ENCODE measurements at regions not wholly inside any gene's neighbourhood (a gene's known extent, or its start where the extent isn't known, plus 50 kb on each side); places are given as distances from the start of the nearest gene placed in this dataset.
"Not testable (repeated sequence)": the region's sequence is repeated elsewhere in the genome, so short reads cannot be mapped to it uniquely, and the experiment has no call there.

GRCh38 chr1:91148641-91149069 lies 126.8 kb upstream of the ZNF644 start:
- peak; percentile 35 for DNase-seq

DNA sequence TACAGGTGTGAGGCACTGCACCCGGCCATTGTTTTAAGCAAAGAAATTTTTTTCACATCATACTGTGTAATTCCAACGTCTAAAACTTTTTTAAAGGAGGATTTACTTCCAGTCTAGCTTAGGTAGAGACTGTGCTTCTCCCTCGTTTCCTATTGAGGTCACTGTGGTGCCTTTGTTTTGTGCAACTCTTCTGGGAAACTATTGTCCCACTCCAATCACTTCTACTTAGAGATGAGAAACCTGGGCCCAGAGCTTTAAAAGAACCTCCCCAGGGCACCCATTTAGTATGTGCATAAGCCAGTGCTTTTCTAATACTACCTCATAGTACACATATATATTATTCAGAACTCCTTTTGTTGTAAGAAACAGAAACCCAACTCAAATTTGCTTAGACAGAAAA lies 120.0 kb upstream of the ZNF644 start:
- DNase-seq: no peak

DNA sequence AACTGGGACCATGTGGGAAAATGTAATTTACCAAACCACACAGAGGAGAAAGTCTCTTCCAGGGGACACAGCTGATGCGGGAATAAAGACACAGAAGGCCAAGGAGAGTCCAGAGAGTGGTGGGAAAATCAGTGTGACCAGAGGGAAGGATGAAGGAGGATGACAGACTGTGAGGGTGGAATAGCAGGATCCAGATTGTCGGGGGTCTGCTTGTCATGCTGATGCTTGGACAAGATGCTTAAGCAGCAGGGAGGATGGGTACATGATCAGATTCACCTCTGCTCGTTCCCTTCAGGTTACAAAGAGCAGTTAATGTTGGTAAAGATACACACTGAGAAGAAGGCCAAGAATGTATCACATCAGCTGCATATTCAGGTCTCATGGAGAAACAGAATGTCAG lies 117.1 kb upstream of the ZNF644 start:
- DNase-seq: no peak

GRCh38 chr1:91137173-91137852 lies 115.5 kb upstream of the ZNF644 start:
- no peak for DNase-seq

DNA sequence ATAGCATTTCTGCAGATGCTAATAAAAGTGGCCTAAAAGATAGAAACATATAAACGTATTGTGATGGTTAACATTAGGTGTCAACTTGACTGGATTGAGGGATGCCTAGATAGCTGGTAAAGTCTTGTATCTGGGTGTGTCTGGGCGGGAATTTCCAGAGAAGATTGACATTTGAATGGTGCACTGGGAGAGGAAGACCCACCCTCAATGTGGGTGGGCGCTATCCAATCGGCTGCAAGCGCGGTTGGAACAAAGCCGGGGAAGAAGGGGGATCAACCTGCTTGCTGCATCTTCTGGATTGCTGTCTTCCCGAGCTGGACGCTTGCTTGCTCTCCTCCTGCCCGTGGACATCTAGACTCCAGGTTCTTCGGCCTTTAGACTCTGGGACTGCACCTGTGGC lies 114.0 kb upstream of the ZNF644 start:
- no peak for DNase-seq

DNA sequence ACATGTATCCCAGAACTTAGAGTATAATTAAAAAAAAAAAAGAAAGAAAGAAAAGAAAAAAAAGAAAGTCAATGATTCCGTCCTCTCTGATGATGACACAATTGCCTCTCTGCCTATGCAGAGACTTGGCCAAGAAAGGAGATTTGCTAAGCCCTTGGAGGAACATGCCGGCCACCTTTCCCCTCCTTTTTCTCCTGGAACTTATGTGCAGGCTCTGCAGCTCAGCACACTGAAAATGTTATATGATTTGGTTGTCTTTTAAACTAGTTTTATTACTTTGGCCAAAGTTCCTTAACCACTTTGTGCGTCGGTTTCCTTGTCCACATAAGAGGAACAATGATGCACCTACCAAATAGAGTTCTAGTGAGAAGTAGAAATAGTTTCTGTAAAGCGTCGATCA lies 111.4 kb upstream of the ZNF644 start:
- DNase-seq: no peak

DNA sequence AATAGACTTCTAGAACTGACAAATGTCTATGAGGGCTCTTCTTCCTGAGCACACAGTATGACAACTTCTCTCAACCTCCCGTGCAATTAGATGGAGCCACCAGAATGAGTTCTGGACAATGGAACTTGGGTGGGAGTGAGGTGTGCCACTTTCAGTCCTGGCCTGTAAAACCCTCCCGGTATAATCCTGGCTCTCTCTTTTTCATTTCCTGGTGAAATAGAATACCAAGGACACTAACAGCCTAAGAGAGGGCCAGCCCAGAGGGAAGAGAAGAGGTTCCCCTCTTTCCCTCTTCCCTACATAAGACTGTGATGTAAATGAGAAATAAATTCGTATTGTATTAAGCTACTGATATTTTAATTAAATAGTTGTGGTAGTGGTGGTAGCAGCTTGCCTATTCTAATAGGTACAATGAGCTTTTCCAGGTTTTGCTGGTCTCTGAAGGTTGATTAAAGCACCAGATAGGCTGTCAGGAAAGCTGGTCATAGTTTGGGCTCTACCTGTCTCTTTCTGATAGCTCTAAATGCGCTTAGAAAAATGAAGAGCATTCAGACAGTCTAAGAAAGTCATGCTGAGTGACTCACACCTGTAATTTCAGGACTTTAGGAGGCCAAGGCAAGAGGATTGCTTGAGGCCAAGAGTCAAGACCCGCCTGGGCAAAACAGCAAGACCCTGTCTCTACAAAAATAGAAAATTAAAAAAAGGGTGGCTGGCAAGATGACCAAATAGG lies 108.6 kb upstream of the ZNF644 start:
- no peak for DNase-seq

DNA sequence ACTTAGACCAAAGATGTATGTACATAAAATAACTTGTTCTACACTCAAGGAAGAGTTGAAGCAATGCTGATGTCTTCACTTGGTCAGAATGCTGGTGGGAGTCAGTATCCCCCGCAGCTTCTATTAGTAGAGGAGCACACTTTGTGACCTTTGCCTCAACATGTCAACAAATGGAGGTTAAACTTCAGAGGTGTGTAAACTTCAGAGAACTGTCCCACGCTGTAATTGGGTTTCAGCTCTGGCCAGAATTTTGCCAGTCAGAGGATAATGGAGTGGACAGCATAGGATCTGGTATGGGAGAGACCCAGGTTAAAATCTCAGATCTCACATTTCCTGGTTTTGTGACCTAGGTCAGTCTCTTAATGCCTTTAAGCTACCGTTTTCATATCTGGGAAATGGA lies 107.6 kb upstream of the ZNF644 start:
- no peak for DNase-seq

GRCh38 chr1:91129017-91129416 lies 107.2 kb upstream of the ZNF644 start:
- DNase-seq: no peak

- DNase-seq: no peak
Observed at GRCh38 chr1:91124989-91125417, 103.2 kb upstream of the ZNF644 start.

DNA sequence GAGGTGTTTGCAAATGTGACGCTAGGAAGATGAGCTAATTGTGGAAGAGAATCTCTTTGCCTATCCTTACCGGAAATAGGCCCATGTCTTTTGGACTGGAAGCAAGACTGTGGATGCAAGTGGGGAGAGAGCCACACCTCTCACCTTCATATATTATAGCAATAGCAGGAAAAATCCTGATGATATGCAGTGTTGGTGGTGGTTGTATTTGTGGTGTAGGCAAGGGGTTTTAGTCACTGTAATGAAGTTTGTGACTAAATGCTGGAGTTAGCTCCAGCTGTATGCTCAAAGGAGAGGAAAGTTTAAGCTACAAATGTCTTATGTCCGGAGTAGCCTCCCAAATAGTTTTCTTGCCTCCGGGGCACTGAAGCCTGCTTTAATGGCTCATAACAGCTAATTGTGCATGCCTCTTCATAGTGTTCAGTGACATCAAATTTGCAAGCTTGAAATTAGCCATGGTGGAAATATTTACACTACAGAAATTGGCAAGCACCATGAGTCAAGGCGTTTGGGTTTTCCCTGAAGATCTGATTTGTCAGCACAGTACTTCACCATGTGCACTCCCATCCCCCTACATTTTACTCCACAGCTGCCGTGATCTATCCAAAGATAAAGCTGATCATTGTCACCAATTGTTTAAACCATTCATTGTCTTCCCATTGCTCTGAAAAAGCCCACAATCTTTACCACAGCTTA lies 102.6 kb upstream of the ZNF644 start:
- DNase-seq: no peak

- DNase-seq: no peak
Observed at GRCh38 chr1:91123773-91124172, 101.9 kb upstream of the ZNF644 start.

DNA sequence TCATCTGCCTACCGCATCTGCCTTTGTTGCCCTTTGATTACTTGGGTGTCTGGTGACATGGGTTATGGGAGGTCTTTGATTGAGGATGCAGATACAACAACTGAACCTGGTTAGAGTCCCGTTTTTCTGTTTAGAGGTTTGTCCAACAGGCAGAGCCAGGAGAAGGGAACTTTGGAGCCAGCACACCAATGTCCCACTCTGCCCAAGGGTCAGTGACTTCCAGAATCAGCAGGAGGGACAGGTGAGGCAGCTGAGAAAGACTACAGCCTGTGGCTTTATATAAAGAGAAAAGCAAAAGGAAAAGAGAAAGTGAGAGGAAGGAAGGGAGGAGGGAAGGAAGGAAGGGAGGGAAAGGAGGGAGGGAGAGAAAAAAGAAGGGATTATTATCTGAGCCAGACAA lies 101.5 kb upstream of the ZNF644 start:
- DNase-seq: no peak

- no peak for DNase-seq
Observed at GRCh38 chr1:91122106-91122717, 100.4 kb upstream of the ZNF644 start.

DNA sequence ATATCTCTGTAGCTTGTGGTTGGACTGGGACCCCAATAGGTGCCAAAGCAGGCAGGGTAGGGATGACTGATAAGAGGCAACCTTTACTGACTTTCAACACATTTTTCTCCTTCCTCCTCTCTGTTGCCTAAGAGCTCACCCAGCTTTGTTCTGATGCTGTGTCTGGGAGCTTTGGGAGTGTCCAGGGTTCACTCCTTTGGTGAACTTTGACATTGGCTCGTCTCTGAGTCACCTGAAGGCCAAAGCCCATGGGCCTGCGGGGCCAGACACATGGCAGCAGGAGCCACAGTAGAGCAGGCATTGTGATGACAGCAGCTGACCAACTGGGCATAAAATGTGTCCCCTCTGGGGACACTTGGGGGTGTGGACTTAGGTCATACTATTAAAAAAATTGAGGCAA lies 99.5 kb upstream of the ZNF644 start:
- no peak for DNase-seq

DNA sequence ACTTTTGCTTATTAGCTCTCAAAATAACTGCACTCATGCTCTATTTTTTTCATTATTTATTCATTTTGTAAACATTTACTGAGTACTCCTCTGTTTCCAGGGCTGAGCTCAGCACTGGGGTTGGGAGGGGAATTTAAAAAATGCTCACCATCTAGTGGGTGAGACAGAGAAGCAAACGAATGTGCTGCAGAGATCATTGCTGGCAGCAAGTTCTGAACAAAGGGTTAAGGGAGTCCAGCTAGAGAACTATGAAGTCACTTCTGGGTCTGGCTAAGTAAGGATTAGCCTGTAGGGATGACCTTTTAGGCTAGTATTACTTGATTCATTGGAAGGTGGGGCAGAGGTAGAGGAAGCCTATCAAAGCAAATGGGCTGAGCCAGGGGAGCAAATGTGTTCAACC lies 99.1 kb upstream of the ZNF644 start:
- DNase-seq: no peak

DNA sequence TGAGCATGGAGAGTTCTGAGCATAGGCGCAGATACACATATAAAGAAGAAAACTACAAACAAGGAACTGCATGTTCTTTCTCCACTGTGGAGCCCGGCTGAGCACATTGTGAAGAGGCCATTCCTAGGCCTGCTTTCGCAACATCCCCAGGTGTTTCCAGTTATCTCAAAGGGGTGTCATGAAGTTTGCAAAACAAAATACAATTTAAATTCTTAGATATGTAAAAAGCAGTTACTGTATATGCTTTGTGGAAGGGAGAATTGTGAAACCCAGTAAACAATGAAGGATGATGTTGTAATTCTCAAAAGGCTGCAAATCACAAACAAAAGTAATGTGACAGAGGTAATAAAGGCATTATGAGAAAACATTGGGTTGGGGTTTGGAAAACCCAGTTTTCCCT lies 98.6 kb upstream of the ZNF644 start:
- DNase-seq: no peak

DNA sequence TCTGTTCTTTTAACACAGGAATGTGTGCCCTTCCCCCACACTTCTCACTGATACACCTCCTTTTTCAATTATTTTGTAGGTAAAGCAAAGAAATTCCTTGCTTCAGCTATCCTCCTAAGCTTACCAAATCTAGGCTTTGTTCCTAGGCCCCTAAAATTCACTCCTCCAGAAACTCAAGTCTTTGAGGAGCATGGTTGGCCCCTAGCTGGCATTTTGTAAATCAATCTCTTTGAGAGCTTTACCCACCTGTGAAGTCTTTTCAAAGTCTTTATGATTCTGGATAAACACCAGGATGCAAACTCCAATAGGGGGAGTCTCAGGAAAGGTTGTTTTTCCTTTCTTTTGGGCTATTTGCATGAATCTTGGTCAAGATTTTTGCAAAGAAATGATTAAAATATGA lies 82.9 kb upstream of the ZNF644 start:
- DNase-seq: no peak

DNA sequence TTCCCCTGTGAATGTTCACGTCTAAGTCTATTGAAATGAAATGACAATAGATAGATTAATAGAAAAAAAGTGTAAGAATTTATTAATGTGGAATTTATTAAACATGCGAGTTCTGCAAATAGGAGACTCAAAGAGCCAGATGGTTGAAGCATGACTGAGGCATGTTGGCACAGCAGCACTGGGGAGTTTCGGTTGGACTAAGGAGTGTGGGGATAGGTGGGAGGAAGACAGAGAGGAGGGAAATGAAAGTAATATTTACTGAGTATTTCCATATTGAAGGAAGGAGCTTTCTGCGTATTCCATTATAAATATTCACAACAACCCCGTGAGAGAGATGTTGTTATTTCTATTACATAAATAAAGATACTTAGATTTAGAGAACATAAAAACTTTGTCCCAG lies 79.5 kb upstream of the ZNF644 start:
- DNase-seq: no peak

DNA sequence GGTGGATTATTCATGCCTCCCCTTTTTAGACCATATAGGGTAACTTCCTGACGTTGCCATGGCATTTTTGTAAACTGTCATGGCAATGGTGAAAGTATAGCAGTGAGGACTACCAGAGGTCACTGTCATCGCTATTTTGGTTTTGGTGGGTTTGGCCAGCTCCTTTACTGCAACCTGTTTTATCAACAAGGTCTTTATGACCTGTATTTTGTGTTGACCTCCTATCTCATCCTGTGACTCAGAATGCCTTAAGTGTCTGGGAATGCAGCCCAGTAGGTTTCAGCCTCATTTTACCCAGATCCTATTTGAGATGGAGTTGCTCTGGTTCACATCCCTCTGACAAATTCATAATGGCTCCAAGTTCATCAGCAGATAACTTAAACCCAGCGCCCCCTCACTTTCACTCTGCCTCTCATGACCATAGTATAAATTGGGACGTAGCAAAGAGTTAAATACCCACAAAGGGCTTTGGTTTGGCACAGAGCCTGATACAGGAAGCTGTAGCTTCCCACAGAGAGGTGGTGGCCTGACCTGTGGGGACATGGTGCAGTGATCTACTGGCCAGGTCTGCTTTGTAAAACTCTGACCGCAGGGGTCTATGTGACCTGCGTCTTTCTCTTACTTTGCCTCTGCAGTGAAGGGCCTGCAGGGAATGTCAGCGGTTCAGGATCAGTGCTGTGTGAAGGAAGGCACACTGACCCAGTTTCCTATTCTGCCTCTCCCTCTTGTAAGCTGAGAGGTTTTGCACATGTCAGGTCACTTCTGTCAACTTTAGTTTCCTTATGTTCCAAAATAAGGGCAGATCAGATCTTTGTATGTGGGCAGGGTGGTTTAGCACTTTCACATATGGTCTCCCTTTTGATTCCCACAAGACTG lies 78.1 kb upstream of the ZNF644 start:
- DNase-seq: no peak

DNA sequence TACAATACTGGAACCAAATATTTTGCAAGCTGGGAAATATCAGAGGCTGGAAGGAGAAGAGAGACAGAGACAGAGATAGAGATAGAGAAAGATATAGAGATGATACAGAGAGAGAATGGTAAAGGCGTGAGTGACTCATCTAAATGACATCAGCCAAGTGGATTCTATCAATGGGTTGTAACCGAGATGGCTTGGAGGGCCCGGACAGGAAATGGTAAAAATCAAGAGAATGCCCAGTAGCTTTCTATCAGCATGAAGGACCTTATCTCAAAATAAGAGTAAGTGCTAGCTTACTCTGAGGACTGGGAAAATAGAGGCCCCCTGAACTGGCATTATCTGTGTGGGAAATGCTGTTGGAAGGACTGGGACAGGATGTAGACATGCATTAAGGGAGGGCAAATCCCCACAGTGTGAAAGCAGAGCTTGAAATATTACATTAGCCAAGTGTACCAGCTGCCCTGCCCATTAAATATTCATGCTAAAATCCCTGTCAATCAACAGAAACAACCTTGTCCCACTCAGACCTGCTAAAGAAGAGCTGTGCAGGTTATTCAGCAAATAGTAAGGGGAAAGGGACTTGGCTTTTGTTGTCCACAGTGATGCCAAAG lies 76.6 kb upstream of the ZNF644 start:
- no peak for DNase-seq

GRCh38 chr1:91095321-91095720 lies 73.5 kb upstream of the ZNF644 start:
- DNase-seq: not testable (repeated sequence)

All from NCI-H1105 treated with DMSO at 0.1 percent for 48 hours (cell line).